Neural progenitor cell (in vitro differentiated cells): ENCODE measurements at regions not wholly inside any gene's neighbourhood (a gene's known extent, or its start where the extent isn't known, plus 50 kb on each side); places are given as distances from the start of the nearest gene placed in this dataset.

ENCODE experiments used
- EZH2phosphoT487 ChIP-seq: fragments of 200-600 bp; sonication (generic); IDR thresholded peaks from 2 replicates; pipeline ENCODE4 v1.6.1; 2017; ENCODE audit warnings: antibody characterized with exemption
- TF ChIP-seq, protein P1 (sequence below): fragments of 200-600 bp; sonication (generic); IDR thresholded peaks from 2 replicates; pipeline ENCODE4 v1.5.1; 2017; ENCODE audit warnings: antibody characterized with exemption, mild to moderate bottlenecking

DNA sequence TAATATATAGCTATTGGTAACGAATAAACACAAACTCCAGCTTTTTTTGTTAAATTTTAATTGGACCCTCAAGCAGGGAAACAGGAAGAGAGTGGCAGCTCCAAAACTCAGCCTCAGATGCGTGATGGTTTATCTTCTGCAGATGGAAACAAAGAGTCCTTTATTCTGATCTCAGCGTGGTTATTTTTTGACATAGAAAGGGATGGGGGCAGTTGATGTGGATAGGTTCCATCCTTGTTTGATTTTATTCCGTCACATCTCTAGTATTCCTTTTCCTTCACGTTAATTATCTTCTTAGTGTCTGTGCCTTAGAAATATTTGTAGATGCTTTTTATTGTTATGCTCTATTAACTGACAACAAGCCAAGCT lies 447.6 kb upstream of the SEL1L start:
- TF ChIP-seq, protein P1, sequence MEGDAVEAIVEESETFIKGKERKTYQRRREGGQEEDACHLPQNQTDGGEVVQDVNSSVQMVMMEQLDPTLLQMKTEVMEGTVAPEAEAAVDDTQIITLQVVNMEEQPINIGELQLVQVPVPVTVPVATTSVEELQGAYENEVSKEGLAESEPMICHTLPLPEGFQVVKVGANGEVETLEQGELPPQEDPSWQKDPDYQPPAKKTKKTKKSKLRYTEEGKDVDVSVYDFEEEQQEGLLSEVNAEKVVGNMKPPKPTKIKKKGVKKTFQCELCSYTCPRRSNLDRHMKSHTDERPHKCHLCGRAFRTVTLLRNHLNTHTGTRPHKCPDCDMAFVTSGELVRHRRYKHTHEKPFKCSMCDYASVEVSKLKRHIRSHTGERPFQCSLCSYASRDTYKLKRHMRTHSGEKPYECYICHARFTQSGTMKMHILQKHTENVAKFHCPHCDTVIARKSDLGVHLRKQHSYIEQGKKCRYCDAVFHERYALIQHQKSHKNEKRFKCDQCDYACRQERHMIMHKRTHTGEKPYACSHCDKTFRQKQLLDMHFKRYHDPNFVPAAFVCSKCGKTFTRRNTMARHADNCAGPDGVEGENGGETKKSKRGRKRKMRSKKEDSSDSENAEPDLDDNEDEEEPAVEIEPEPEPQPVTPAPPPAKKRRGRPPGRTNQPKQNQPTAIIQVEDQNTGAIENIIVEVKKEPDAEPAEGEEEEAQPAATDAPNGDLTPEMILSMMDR = no peak
- TF ChIP-seq EZH2phosphoT487 = no peak
